ENCODE measurements at regions not wholly inside any gene's neighbourhood (a gene's known extent, or its start where the extent isn't known, plus 50 kb on each side); places are given as distances from the start of the nearest gene placed in this dataset.

DNA sequence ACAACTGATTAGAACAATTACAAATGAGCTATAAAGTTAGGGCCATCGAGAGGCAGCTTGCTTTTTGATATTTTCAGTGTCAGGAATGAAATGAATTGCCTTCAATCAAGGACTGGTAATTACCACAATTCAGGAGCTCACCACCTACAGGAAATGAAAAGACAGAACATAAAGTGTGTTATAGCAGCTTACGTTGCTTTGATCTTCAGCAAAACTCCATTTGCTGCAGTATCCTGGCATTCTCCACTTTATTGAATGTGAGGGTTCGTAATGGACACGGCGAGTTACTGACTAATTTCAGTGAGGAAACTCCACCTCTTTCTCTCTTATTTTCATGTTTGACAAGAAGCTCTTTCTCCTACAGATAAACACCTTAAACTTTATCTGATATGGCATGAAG is 440.0 kb upstream of the HSF2 start:
- TF ChIP-seq, protein P1, sequence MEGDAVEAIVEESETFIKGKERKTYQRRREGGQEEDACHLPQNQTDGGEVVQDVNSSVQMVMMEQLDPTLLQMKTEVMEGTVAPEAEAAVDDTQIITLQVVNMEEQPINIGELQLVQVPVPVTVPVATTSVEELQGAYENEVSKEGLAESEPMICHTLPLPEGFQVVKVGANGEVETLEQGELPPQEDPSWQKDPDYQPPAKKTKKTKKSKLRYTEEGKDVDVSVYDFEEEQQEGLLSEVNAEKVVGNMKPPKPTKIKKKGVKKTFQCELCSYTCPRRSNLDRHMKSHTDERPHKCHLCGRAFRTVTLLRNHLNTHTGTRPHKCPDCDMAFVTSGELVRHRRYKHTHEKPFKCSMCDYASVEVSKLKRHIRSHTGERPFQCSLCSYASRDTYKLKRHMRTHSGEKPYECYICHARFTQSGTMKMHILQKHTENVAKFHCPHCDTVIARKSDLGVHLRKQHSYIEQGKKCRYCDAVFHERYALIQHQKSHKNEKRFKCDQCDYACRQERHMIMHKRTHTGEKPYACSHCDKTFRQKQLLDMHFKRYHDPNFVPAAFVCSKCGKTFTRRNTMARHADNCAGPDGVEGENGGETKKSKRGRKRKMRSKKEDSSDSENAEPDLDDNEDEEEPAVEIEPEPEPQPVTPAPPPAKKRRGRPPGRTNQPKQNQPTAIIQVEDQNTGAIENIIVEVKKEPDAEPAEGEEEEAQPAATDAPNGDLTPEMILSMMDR (IDR thresholded peaks at IDR 0.05 in 4 of 5, conservative IDR thresholded peaks at IDR 0.05 in 1 of 5) = no peak
- no peak for TF ChIP-seq POLR2A (IDR thresholded peaks at IDR 0.05)
